Tibial nerve (tissue), 4 donors: ENCODE measurements at regions not wholly inside any gene's neighbourhood (a gene's known extent, or its start where the extent isn't known, plus 50 kb on each side); places are given as distances from the start of the nearest gene placed in this dataset.

Experiments used
- EP300 ChIP-seq, 2 donors: sonication (generic); formaldehyde crosslinking; IDR thresholded peaks; one replicate each; pipeline ENCODE4 v1.6.1; 2017; ENCODE audit warnings: antibody characterized with exemption in 2 of 2, mild to moderate bottlenecking in 1 of 2
- POLR2A ChIP-seq, 2 donors: fragments of 450-650 bp; IDR thresholded peaks; one replicate each; pipeline ENCODE4 v1.6.1; 2017; ENCODE audit warnings: antibody characterized with exemption in 2 of 2, mild to moderate bottlenecking in 2 of 2, moderate library complexity in 2 of 2
- TF ChIP-seq, protein P1 (sequence below), 5 experiments: fragments of 200-600 bp in 3 of 5; fragments of 450-650 bp in 2 of 5; sonication (generic) in 3 of 5; IDR thresholded peaks; one replicate each; pipeline ENCODE4 v1.5.1; 2016 to 2019; ENCODE audit warnings: antibody characterized with exemption in 5 of 5, mild to moderate bottlenecking in 3 of 5, moderate library complexity in 2 of 5

DNA sequence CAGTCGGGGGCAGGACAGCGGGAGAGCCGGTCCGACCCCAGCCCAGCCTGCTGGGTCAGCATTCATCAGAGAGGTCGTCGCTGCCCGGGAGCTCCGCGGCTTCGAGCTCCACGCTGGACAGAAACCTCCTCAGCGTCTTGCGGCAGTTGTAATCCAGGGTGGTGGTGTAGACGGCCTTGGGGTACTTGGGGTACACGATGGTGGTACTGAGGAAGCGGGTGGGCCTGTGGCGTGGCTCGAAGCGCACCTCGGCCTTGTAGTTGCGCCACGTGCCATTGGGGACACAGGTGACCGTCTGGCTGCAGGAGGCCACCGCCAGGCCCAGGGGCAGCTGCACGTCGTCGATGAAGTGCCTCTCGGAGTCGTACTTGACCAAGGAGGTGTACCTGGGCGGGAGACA is 90.5 kb upstream of the RPH3AL start:
- TF ChIP-seq, protein P1, sequence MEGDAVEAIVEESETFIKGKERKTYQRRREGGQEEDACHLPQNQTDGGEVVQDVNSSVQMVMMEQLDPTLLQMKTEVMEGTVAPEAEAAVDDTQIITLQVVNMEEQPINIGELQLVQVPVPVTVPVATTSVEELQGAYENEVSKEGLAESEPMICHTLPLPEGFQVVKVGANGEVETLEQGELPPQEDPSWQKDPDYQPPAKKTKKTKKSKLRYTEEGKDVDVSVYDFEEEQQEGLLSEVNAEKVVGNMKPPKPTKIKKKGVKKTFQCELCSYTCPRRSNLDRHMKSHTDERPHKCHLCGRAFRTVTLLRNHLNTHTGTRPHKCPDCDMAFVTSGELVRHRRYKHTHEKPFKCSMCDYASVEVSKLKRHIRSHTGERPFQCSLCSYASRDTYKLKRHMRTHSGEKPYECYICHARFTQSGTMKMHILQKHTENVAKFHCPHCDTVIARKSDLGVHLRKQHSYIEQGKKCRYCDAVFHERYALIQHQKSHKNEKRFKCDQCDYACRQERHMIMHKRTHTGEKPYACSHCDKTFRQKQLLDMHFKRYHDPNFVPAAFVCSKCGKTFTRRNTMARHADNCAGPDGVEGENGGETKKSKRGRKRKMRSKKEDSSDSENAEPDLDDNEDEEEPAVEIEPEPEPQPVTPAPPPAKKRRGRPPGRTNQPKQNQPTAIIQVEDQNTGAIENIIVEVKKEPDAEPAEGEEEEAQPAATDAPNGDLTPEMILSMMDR (IDR thresholded peaks at IDR 0.05), result no peak
- TF ChIP-seq EP300 (IDR thresholded peaks at IDR 0.05) (no peak), POLR2A (IDR thresholded peaks at IDR 0.05) (no peak)
